Right hindlimb (tissue), 1 donor: ENCODE measurements at regions not wholly inside any gene's neighbourhood (a gene's known extent, or its start where the extent isn't known, plus 50 kb on each side); places are given as distances from the start of the nearest gene placed in this dataset.

ENCODE experiments used
- DNase-seq: peaks from one replicate; pipeline ENCODE4 v3.0.0-alpha.2; 2018

GRCh38 chr9:89554307-89555035, 50.3 kb upstream of the GADD45G start:
- no peak for DNase-seq

- no peak for DNase-seq
These were observed 51.3 kb upstream of the GADD45G start for GRCh38 chr9:89553451-89554010.

GRCh38 chr9:89550346-89550927, 52.5 kb upstream of the SEMA4D start:
- no peak for DNase-seq

GRCh38 chr9:89549031-89549644, 51.2 kb upstream of the SEMA4D start:
- peak; percentile 77 for DNase-seq

GRCh38 chr9:89548071-89548638, 50.2 kb upstream of the SEMA4D start:
- no peak for DNase-seq
